ENCODE measurements at regions not wholly inside any gene's neighbourhood (a gene's known extent, or its start where the extent isn't known, plus 50 kb on each side); places are given as distances from the start of the nearest gene placed in this dataset.

DNA sequence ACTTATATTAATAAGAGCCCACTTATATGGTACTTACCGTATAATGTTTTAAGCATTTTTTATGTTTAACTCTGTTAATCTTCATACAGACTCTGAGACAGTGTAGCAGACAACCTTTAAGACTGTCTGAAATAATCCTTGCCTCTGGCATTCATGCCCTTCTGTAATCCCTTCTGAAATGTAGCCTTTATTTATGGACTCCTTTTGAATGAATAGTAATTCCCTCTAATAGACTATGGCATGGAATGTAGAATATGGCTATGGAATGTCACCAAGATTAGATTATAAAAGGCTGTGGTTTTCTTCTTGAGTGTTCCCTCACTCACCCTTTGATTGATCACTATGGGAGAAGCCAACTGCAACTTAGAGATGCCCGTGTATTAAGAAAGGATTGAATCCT lies 439.4 kb downstream of the SH3GL2 start:
- TF ChIP-seq, protein P1, sequence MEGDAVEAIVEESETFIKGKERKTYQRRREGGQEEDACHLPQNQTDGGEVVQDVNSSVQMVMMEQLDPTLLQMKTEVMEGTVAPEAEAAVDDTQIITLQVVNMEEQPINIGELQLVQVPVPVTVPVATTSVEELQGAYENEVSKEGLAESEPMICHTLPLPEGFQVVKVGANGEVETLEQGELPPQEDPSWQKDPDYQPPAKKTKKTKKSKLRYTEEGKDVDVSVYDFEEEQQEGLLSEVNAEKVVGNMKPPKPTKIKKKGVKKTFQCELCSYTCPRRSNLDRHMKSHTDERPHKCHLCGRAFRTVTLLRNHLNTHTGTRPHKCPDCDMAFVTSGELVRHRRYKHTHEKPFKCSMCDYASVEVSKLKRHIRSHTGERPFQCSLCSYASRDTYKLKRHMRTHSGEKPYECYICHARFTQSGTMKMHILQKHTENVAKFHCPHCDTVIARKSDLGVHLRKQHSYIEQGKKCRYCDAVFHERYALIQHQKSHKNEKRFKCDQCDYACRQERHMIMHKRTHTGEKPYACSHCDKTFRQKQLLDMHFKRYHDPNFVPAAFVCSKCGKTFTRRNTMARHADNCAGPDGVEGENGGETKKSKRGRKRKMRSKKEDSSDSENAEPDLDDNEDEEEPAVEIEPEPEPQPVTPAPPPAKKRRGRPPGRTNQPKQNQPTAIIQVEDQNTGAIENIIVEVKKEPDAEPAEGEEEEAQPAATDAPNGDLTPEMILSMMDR (IDR thresholded peaks at IDR 0.05) = no peak
- no peak for TF ChIP-seq EZH2 (IDR thresholded peaks at IDR 0.05; ENCODE audit: borderline replicate concordance, insufficient read depth, low read depth, low read length, poor library complexity, severe bottlenecking)

Data from B cell (primary cell).